PFSK-1 (cell line): ENCODE measurements at regions not wholly inside any gene's neighbourhood (a gene's known extent, or its start where the extent isn't known, plus 50 kb on each side); places are given as distances from the start of the nearest gene placed in this dataset.

ENCODE experiments used
- FOXP2 ChIP-seq: optimal IDR thresholded peaks from 2 replicates; pipeline ENCODE3; 2011; ENCODE audit warnings: borderline replicate concordance, control low read depth, inconsistent platforms; ENCODE audit not compliant: insufficient read depth; ENCODE audit errors: extremely low read length, extremely low read depth
- POLR2AphosphoS5 ChIP-seq: IDR thresholded peaks from 2 replicates; pipeline ENCODE4 v1.6.1; 2012; ENCODE audit warnings: low read depth, mild to moderate bottlenecking, control low read depth, low read length, moderate library complexity
- REST ChIP-seq, 2 experiments: IDR thresholded peaks; 2 replicates each; pipeline versions ENCODE4 v1.6.1 to v1.8.0; 2011 to 2012; ENCODE audit warnings: low read depth in 2 of 2, low read length in 2 of 2, control low read depth in 1 of 2, inconsistent platforms in 1 of 2, mild to moderate bottlenecking in 1 of 2, moderate library complexity in 1 of 2; ENCODE audit not compliant: insufficient read depth in 1 of 2
- SIN3A ChIP-seq: IDR thresholded peaks from 2 replicates; pipeline ENCODE4 v1.6.1; 2012; ENCODE audit warnings: mild to moderate bottlenecking, low read length, moderate library complexity, borderline replicate concordance; ENCODE audit not compliant: insufficient read depth
- TAF1 ChIP-seq: IDR thresholded peaks from 2 replicates; pipeline ENCODE4 v1.6.1; 2012; ENCODE audit warnings: low read length, control low read depth, borderline replicate concordance; ENCODE audit not compliant: insufficient read depth

GRCh38 chr1:67614511-67614934, 70.5 kb upstream of the GADD45A start:
- TF ChIP-seq TAF1 (no peak), FOXP2 (no peak), REST (IDR thresholded peaks at IDR 0.05; ENCODE audit: insufficient read depth in 1 of 2, low read depth in 2 of 2, low read length in 2 of 2) (no peak), POLR2AphosphoS5 (no peak), SIN3A (no peak)

DNA sequence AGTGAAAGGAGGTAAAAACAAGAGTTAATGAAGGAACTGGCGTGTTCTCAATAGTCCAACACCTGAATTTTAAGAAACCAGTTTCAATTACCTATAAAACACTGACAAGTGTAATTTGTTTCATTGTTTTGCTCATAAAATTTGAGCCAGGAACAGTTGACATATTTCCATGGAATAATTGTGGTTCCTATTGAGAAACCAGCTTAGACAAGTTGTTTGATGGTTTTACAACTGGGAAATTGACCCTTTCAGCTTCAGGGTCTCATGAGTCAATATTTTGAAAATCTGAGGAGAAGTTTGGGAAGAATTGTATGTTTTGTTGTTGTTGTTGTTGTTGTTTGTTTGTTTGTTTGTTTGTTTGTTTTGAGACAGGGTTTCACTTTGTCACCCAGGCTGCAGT, 69.1 kb upstream of the GADD45A start:
- no peak for TF ChIP-seq POLR2AphosphoS5
- TF ChIP-seq REST (IDR thresholded peaks at IDR 0.05; ENCODE audit: insufficient read depth in 1 of 2, low read depth in 2 of 2, low read length in 2 of 2): no peak
- TF ChIP-seq FOXP2: no peak
- TF ChIP-seq SIN3A: no peak
- no peak for TF ChIP-seq TAF1

DNA sequence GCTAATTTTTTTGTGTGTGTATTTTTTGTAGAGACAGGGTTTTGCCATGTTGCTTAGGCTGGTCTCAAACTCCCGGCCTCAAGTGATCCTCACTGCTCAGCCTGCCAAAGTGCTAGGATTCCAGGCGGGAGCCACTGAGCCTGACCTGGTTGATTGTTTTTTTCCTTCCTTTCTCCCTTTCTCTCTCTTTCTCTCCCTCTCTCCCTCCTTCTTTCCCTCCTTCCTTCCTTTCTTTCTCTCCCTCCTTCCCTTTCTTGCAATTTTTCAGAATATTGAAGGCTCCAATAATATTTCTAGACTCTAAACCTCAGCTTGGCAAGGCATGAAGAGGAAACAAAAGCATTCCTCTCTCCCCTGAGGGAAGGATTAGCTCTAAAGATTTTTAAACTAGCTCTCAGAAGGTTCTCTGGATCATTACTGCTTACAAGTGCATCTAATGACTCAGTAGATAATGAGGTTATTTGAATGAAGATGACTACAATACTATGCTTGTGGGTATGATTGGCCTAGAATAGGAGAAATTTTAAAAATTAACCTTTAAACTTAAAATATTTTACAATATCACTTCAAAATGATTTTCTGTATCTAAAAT, 68.5 kb upstream of the GADD45A start:
- no peak for TF ChIP-seq POLR2AphosphoS5
- TF ChIP-seq REST (IDR thresholded peaks at IDR 0.05; ENCODE audit: insufficient read depth in 1 of 2, low read depth in 2 of 2, low read length in 2 of 2): no peak
- TF ChIP-seq SIN3A: no peak
- no peak for TF ChIP-seq FOXP2
- TF ChIP-seq TAF1: no peak

DNA sequence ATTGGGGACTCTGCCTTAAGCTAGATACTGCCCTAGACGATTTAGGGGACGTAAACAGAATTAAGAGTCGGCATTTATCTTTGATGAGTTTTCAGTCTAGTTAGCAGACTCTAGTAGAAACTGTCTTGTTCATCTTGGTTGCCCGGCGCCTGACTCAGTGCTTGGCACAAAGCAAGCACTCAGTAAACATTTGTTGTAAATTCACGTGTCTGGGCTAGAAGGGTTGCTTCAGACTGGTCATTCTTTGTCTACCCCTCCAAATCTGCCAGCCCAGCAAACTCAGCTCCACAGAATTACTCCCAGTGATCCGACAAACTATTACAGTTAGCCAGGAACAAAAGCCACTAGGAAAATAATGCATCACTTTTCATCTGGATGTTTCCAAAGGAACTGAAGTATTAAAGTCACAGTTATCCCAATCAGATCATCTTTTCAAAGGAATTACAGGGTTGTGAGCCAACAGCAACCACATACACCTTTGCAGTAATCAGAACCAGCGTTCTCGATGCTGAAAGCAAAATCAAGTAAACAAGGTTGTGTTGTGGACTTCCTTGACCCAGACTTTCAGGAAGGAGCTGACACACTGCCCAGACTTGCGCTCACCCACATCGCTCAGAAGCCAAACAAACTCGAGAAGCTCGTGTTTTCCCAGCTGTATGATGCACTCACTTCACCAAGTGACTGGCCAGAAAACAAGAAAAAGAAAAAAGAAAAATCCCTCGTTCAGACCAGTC, 66.5 kb upstream of the GADD45A start:
- TF ChIP-seq REST (IDR thresholded peaks at IDR 0.05; ENCODE audit: insufficient read depth in 1 of 2, low read depth in 2 of 2, low read length in 2 of 2): no peak
- no peak for TF ChIP-seq POLR2AphosphoS5
- TF ChIP-seq TAF1: no peak
- no peak; the same call in 1 of the 2 replicates for TF ChIP-seq SIN3A
- no peak for TF ChIP-seq FOXP2
